ENCODE measurements at regions not wholly inside any gene's neighbourhood (a gene's known extent, or its start where the extent isn't known, plus 50 kb on each side); places are given as distances from the start of the nearest gene placed in this dataset.

- DNase-seq (ENCODE audit: extremely low spot score): no peak
- H3K27me3 ChIP-seq: no peaks in the 10 kb centered on the region
- 90% methylated on average over 2 of the region's 2 CpGs for WGBS
- no peak overlapping the region for H3K27ac ChIP-seq (replicated peaks in 1 of 4)
- H3K4me1 ChIP-seq: no peaks in the 10 kb centered on the region
- H3K9me3 ChIP-seq: no peaks in the 10 kb centered on the region
- TF ChIP-seq POLR2AphosphoS5 (IDR thresholded peaks at IDR 0.05) (no peak), EP300 (IDR thresholded peaks at IDR 0.05) (no peak), POLR2A (IDR thresholded peaks at IDR 0.05; ENCODE audit: low read depth) (no peak), CTCF (IDR thresholded peaks at IDR 0.05) (no peak)
- no peaks in the 10 kb centered on the region for H3K36me3 ChIP-seq
- H3K4me3 ChIP-seq: no peak overlapping the region
- intact Hi-C loops (cut with DNase I): no loop called here
Measured at GRCh38 chr10:118922972-118923371, 106.5 kb upstream of the NANOS1 start.

DNA sequence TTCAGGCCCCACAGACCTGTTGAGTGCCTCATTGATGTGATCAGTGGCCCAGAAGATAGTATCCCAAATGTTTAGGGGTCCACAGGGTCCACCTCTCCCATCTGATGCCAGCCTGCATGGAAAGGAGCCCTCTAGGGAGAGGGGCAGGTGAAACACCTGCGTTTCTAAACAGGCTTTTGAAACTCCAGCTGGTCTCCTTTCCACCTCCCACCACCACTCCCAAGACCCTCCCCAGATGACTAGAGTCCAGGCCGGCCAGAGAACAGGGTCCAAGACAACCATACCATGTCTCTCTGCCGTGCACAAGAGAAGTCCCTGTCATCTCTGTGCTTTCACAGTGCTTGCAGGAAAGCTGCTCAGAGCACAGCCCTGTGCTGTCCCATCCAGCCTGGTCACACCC, 105.0 kb upstream of the NANOS1 start:
- DNase-seq (ENCODE audit: extremely low spot score): peak; percentile 72
- Histone ChIP-seq H3K4me3 (no peak overlapping the region), H3K9me3 (no peaks in the 10 kb centered on the region), H3K4me1 (no peaks in the 10 kb centered on the region), H3K36me3 (no peaks in the 10 kb centered on the region), H3K27ac (replicated peaks in 1 of 4) (no peak overlapping the region), H3K27me3 (no peaks in the 10 kb centered on the region)
- TF ChIP-seq CTCF (IDR thresholded peaks at IDR 0.05) (no peak), EP300 (IDR thresholded peaks at IDR 0.05) (no peak), POLR2A (IDR thresholded peaks at IDR 0.05; ENCODE audit: low read depth) (no peak), POLR2AphosphoS5 (IDR thresholded peaks at IDR 0.05) (no peak)
- intact Hi-C loops (cut with DNase I): no loop called here
- 86% methylated on average over 3 of the region's 3 CpGs for WGBS

DNA sequence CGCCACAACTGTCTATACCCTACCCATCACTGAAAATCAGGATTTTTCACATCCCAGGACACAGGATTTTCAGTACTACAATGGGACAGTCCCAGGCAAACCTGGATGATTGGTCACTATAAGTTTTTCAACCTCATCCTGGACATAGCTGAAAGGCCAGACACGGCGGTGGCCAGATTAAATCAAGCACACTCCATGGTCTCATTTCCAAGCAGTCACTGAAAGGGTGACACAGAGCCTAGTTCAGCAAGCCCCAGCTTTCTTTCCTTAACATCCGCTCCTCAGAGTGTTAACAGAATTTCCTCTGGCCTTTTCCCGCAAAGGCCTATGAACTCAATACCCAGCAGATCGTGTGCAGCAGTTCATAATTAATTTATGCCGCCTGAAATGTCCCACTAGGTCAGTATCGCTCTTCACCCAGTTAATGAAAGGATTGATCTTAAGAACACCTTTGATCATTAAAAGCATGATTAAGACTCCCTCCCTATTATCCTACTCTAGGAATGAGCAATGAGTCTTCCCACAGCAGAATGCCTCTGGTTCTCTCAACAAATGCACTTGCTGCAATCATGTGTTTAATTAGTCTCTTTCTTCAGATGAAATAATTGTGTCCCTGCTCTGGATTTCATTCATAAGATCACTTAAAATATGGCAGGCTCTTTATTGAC, 104.0 kb upstream of the NANOS1 start:
- no peaks in the 10 kb centered on the region for H3K4me1 ChIP-seq
- H3K36me3 ChIP-seq: no peaks in the 10 kb centered on the region
- H3K27me3 ChIP-seq: no peaks in the 10 kb centered on the region
- H3K27ac ChIP-seq (replicated peaks in 1 of 4): no peak overlapping the region
- intact Hi-C loops (cut with DNase I): no loop called here
- no peak overlapping the region for H3K4me3 ChIP-seq
- 86% methylated on average over 8 of the region's 8 CpGs for WGBS
- TF ChIP-seq POLR2A (IDR thresholded peaks at IDR 0.05; ENCODE audit: low read depth): no peak
- no peak for TF ChIP-seq EP300 (IDR thresholded peaks at IDR 0.05)
- TF ChIP-seq POLR2AphosphoS5 (IDR thresholded peaks at IDR 0.05): no peak
- no peak for TF ChIP-seq CTCF (IDR thresholded peaks at IDR 0.05)
- peaks cover 0 to 5% (median 2%) of the 10 kb centered on the region in 4 donors for H3K9me3 ChIP-seq
- no peak for DNase-seq (ENCODE audit: extremely low spot score)

- intact Hi-C loops (cut with DNase I): no loop called here
Measured at GRCh38 chr10:118926072-118926417, 103.5 kb upstream of the NANOS1 start.

More at GRCh38 chr10:118926072-118926417, 103.5 kb upstream of the NANOS1 start:
- no peaks in the 10 kb centered on the region for H3K4me1 ChIP-seq
- H3K36me3 ChIP-seq: no peaks in the 10 kb centered on the region
- 84% methylated on average over 3 of the region's 3 CpGs for WGBS
- no peaks in the 10 kb centered on the region for H3K27me3 ChIP-seq
- peaks cover 0 to 10% (median 6%) of the 10 kb centered on the region in 4 donors for H3K9me3 ChIP-seq
- no peak overlapping the region for H3K27ac ChIP-seq (replicated peaks in 1 of 4)
- no peak overlapping the region for H3K4me3 ChIP-seq
- no peak for TF ChIP-seq CTCF (IDR thresholded peaks at IDR 0.05)
- TF ChIP-seq EP300 (IDR thresholded peaks at IDR 0.05): no peak
- TF ChIP-seq POLR2A (IDR thresholded peaks at IDR 0.05; ENCODE audit: low read depth): no peak
- no peak for TF ChIP-seq POLR2AphosphoS5 (IDR thresholded peaks at IDR 0.05)
- peak; percentile 72 for DNase-seq (ENCODE audit: extremely low spot score)
